Thyroid gland (tissue), 4 donors: ENCODE measurements at regions not wholly inside any gene's neighbourhood (a gene's known extent, or its start where the extent isn't known, plus 50 kb on each side); places are given as distances from the start of the nearest gene placed in this dataset.

Experiments
- DNase-seq, 2 donors: peaks; one replicate each; pipeline ENCODE4 v3.0.0-alpha.2; 2019
- H3K27ac ChIP-seq, 3 donors: fragments of 200-600 bp; sonication (generic); 1 replicate in 2 of 3; 2 replicates in 1 of 3; pipeline ENCODE4 v1.5.1; 2016 to 2019; ENCODE audit warnings: mild to moderate bottlenecking in 1 of 3, moderate library complexity in 1 of 3
- H3K27me3 ChIP-seq: fragments of 200-600 bp; sonication (generic); one replicate; pipeline ENCODE4 v1.5.1; 2019
- H3K36me3 ChIP-seq, 2 donors: fragments of 200-600 bp; sonication (generic); one replicate each; pipeline ENCODE4 v1.5.1; 2016 to 2019
- H3K4me1 ChIP-seq, 2 donors: fragments of 200-600 bp; sonication (generic); one replicate each; pipeline ENCODE4 v1.5.1; 2017 to 2019
- H3K4me3 ChIP-seq, 3 donors: fragments of 200-600 bp; sonication (generic); replicated peaks in 1 of 3; 1 replicate in 2 of 3; 2 replicates in 1 of 3; pipeline ENCODE4 v1.5.1; 2016; ENCODE audit warnings: mild to moderate bottlenecking in 1 of 3
- H3K9me3 ChIP-seq: fragments of 200-600 bp; sonication (generic); one replicate; pipeline ENCODE4 v1.5.1; 2017
- CTCF ChIP-seq, 6 experiments: fragments of 200-600 bp in 3 of 6; fragments of 450-650 bp in 3 of 6; sonication (generic) in 3 of 6; IDR thresholded peaks; one replicate each; pipeline ENCODE4 v1.5.1; 2016 to 2019; ENCODE audit warnings: antibody characterized with exemption in 6 of 6, mild to moderate bottlenecking in 2 of 6, inconsistent platforms in 1 of 6, moderate library complexity in 1 of 6
- POLR2A ChIP-seq, 2 donors: fragments of 450-650 bp; IDR thresholded peaks; one replicate each; pipeline ENCODE4 v1.6.1; 2017; ENCODE audit warnings: antibody characterized with exemption in 2 of 2, mild to moderate bottlenecking in 2 of 2, moderate library complexity in 1 of 2
- WGBS, 2 donors: methylation state at CpG; one replicate each; pipeline ENCODE4 v1.1.5; 2017; 5-methylcytosine and 5-hydroxymethylcytosine counted together
- intact Hi-C: fragments of 100-400 bp; cut with DNase I; formaldehyde crosslinking; loops from one replicate; pipeline ENCODE4 v1.15.1; 2023

- Histone ChIP-seq H3K27me3 (no peaks in the 10 kb centered on the region), H3K9me3 (no peaks in the 10 kb centered on the region), H3K36me3 (no peaks in the 10 kb centered on the region), H3K4me1 (no peaks in the 10 kb centered on the region), H3K4me3 (no peak overlapping the region), H3K27ac (no peak overlapping the region)
- TF ChIP-seq POLR2A (IDR thresholded peaks at IDR 0.05): no peak
- no peak for TF ChIP-seq CTCF (IDR thresholded peaks at IDR 0.05)
- intact Hi-C loops: no loop called here
- 83 to 92% methylated on average over 3 of the region's 3 CpGs for WGBS, 2 donors
- no peak for DNase-seq
Measured at GRCh38 chr3:22606938-22607337, 596.2 kb upstream of the UBE2E2 start.

GRCh38 chr3:22608093-22608492 is 595.0 kb upstream of the UBE2E2 start:
- 94 to 97% methylated on average over 4 of the region's 4 CpGs for whole genome bisulfite sequencing, 2 donors
- no peak for TF ChIP-seq CTCF (IDR thresholded peaks at IDR 0.05)
- TF ChIP-seq POLR2A (IDR thresholded peaks at IDR 0.05): no peak
- H3K36me3 ChIP-seq: no peaks in the 10 kb centered on the region

GRCh38 chr3:22608721-22609120 is 594.4 kb upstream of the UBE2E2 start:
- no peak overlapping the region for H3K4me3 ChIP-seq
- 94 to 96% methylated on average over 2 of the region's 2 CpGs for WGBS, 2 donors
- H3K27me3 ChIP-seq: no peaks in the 10 kb centered on the region
- no peak overlapping the region for H3K27ac ChIP-seq
- DNase-seq: no peak
- H3K4me1 ChIP-seq: no peaks in the 10 kb centered on the region
- intact Hi-C loops: no loop called here
- no peaks in the 10 kb centered on the region for H3K36me3 ChIP-seq
- H3K9me3 ChIP-seq: no peaks in the 10 kb centered on the region
- TF ChIP-seq CTCF (IDR thresholded peaks at IDR 0.05) (no peak), POLR2A (IDR thresholded peaks at IDR 0.05) (no peak)

More at GRCh38 chr3:22608093-22608492, 595.0 kb upstream of the UBE2E2 start:
- intact Hi-C loops: no loop called here
- no peak overlapping the region for H3K27ac ChIP-seq
- no peaks in the 10 kb centered on the region for H3K9me3 ChIP-seq
- no peaks in the 10 kb centered on the region for H3K27me3 ChIP-seq
- H3K4me3 ChIP-seq: no peak overlapping the region
- DNase-seq: no peak
- no peaks in the 10 kb centered on the region for H3K4me1 ChIP-seq

GRCh38 chr3:22609139-22609538 is 594.0 kb upstream of the UBE2E2 start:
- no peaks in the 10 kb centered on the region for H3K36me3 ChIP-seq
- TF ChIP-seq POLR2A (IDR thresholded peaks at IDR 0.05): no peak
- TF ChIP-seq CTCF (IDR thresholded peaks at IDR 0.05): no peak
- no peak overlapping the region for H3K4me3 ChIP-seq
- intact Hi-C loops: no loop called here
- H3K4me1 ChIP-seq: no peaks in the 10 kb centered on the region
- WGBS, 2 donors: 92 to 98% methylated on average over 1 of the region's 1 CpG
- no peaks in the 10 kb centered on the region for H3K27me3 ChIP-seq
- DNase-seq: no peak
- H3K27ac ChIP-seq: no peak overlapping the region
- H3K9me3 ChIP-seq: no peaks in the 10 kb centered on the region

- TF ChIP-seq CTCF (IDR thresholded peaks at IDR 0.05) (no peak), POLR2A (IDR thresholded peaks at IDR 0.05) (no peak)
- Histone ChIP-seq H3K4me1 (no peaks in the 10 kb centered on the region), H3K27me3 (no peaks in the 10 kb centered on the region), H3K9me3 (no peaks in the 10 kb centered on the region), H3K36me3 (no peaks in the 10 kb centered on the region), H3K4me3 (no peak overlapping the region), H3K27ac (no peak overlapping the region)
- intact Hi-C loops: no loop called here
- WGBS, 2 donors: 53 to 58% methylated on average over 4 of the region's 4 CpGs
- DNase-seq: no peak
Measured at GRCh38 chr3:22612927-22613326, 590.2 kb upstream of the UBE2E2 start.
